ENCODE measurements at regions not wholly inside any gene's neighbourhood (a gene's known extent, or its start where the extent isn't known, plus 50 kb on each side); places are given as distances from the start of the nearest gene placed in this dataset.

DNA sequence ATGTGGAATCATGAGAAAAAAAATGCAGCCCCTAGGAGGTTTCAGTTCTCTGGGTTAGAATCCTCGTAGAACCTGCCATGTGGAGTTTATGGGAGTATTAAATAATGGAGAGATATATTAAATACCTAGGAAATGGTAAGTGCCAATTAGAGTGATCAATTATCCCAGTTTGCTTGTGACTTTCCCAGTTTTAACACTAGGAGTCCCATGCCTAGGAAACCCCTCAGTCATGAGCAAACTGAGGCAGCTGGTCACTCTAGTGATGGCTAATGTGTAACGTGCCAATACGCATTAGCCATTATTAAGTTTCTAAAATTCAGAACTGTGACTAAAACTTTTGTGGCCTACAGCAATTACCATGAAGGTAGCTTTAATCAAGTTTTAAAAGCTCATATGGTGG is 720.6 kb downstream of the TAF11L14 start:
- no peaks in the 10 kb centered on the region for H3K27me3 Mint-ChIP-seq (ENCODE audit: low read depth)
- no peak overlapping the region for H3K27ac Mint-ChIP-seq
- H3K4me3 Mint-ChIP-seq, result no peak overlapping the region
- peaks cover 5% of the 10 kb centered on the region for H3K9me3 Mint-ChIP-seq
- TF ChIP-seq CTCF (IDR thresholded peaks at IDR 0.05; ENCODE audit: unreplicated experiment in 3 of 3), result no peak
- no peaks in the 10 kb centered on the region for H3K36me3 Mint-ChIP-seq (ENCODE audit: low read depth)
- H3K4me1 Mint-ChIP-seq, result no peaks in the 10 kb centered on the region

- H3K4me1 Mint-ChIP-seq, result no peaks in the 10 kb centered on the region
- no peak overlapping the region for H3K4me3 Mint-ChIP-seq
- no peaks in the 10 kb centered on the region for H3K36me3 Mint-ChIP-seq (ENCODE audit: low read depth)
- H3K9me3 Mint-ChIP-seq, result no peaks in the 10 kb centered on the region
- TF ChIP-seq CTCF (IDR thresholded peaks at IDR 0.05; ENCODE audit: unreplicated experiment in 3 of 3), result no peak
- H3K27me3 Mint-ChIP-seq (ENCODE audit: low read depth), result no peaks in the 10 kb centered on the region
- no peak overlapping the region for H3K27ac Mint-ChIP-seq
These were observed 723.2 kb downstream of the TAF11L14 start for GRCh38 chr5:18357486-18357885.

DNA sequence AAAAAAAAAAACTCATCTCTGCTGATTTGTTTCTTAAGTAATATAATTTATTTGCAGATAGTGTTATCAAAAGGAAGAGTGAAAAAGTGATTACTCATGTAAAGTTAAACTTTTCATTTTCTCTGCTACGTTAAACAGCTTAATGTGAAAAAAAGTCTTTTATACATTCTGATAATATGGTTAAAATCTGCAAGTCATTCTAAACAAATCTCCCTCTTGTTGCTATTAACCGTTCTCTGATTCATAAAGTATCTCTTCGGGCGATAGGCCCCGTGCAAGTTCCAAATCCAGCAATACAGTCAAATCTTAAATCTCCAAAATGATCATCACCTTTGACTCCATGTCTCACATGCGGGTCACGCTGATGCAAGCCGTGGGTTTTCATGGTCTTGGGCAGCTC is 732.0 kb downstream of the TAF11L14 start:
- Mint-ChIP-seq H3K9me3 (no peaks in the 10 kb centered on the region), H3K27me3 (ENCODE audit: low read depth) (no peaks in the 10 kb centered on the region), H3K36me3 (ENCODE audit: low read depth) (no peaks in the 10 kb centered on the region), H3K27ac (no peak overlapping the region), H3K4me1 (no peaks in the 10 kb centered on the region), H3K4me3 (no peak overlapping the region)
- no peak for TF ChIP-seq CTCF (IDR thresholded peaks at IDR 0.05; ENCODE audit: unreplicated experiment in 3 of 3)

DNA sequence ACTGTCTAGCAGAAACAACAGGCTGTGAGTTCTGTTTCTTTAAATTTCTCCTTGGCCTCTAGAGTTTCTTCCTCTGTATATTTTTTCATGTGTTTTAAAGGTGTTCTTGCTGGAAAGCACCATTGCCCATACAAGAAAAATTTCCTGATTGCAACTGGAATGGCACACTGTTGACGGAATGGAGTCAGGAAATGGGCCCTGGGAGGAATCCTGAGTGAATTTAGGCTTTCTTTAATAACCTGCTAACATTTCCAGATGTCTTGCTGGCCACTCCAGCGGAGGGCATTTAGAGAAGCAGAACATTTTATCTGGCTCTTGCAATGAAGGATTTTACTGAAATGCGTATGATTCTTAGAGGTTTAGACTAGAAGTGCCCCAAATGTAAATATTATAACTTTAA is 736.3 kb downstream of the TAF11L14 start:
- no peaks in the 10 kb centered on the region for H3K9me3 Mint-ChIP-seq
- TF ChIP-seq CTCF (IDR thresholded peaks at IDR 0.05; ENCODE audit: unreplicated experiment in 3 of 3), result no peak

DNA sequence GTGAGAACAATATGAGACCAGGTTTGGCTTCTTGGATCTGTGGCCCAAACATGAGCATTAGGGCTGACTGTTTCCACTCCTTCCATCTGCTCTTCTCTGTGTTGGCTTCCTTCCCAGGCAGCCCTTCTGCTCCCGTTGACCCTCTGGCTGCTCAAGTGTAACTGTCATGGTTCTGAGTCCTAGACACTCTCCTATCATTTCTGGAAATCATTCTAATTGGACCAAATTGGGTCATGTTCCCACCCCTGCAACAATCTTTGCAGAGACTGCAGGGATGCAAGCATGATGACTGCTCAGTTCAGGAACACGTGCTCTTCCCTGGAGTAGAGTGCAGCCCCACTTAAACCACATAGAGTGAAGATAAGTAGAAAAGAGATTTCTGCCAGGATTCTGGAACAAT is 741.4 kb downstream of the TAF11L14 start:
- no peak for TF ChIP-seq CTCF (IDR thresholded peaks at IDR 0.05; ENCODE audit: unreplicated experiment in 3 of 3)
- Mint-ChIP-seq H3K36me3 (ENCODE audit: low read depth) (no peaks in the 10 kb centered on the region), H3K4me1 (peaks cover 7% of the 10 kb centered on the region), H3K4me3 (no peak overlapping the region), H3K9me3 (no peaks in the 10 kb centered on the region), H3K27me3 (ENCODE audit: low read depth) (no peaks in the 10 kb centered on the region), H3K27ac (peak overlapping the region in 2 of 3 experiments; percentile 3 to 5)

More for the DNA sequence above, 736.3 kb downstream of the TAF11L14 start:
- H3K36me3 Mint-ChIP-seq (ENCODE audit: low read depth), result no peaks in the 10 kb centered on the region
- H3K27me3 Mint-ChIP-seq (ENCODE audit: low read depth), result no peaks in the 10 kb centered on the region
- H3K27ac Mint-ChIP-seq, result no peak overlapping the region
- H3K4me1 Mint-ChIP-seq, result peaks cover under 1% of the 10 kb centered on the region
- H3K4me3 Mint-ChIP-seq, result no peak overlapping the region

- no peaks in the 10 kb centered on the region for H3K27me3 Mint-ChIP-seq (ENCODE audit: low read depth)
- no peak overlapping the region for H3K4me3 Mint-ChIP-seq
- H3K36me3 Mint-ChIP-seq (ENCODE audit: low read depth), result no peaks in the 10 kb centered on the region
- no peak for TF ChIP-seq CTCF (IDR thresholded peaks at IDR 0.05; ENCODE audit: unreplicated experiment in 3 of 3)
- peaks cover 7% of the 10 kb centered on the region for H3K4me1 Mint-ChIP-seq
- no peaks in the 10 kb centered on the region for H3K9me3 Mint-ChIP-seq
- no peak overlapping the region for H3K27ac Mint-ChIP-seq
These were observed 743.8 kb downstream of the TAF11L14 start for GRCh38 chr5:18378066-18378465.
